ENCODE measurements at regions not wholly inside any gene's neighbourhood (a gene's known extent, or its start where the extent isn't known, plus 50 kb on each side); places are given as distances from the start of the nearest gene placed in this dataset.

- TF ChIP-seq CTCF (conservative IDR thresholded peaks at IDR 0.05; ENCODE audit: low read length), result no peak
- no peak for TF ChIP-seq EZH2phosphoT487 (IDR thresholded peaks at IDR 0.05; ENCODE audit: borderline replicate concordance, low read depth, low read length)
These were observed 70.4 kb downstream of the BEX3 start for GRCh38 chrX:103446665-103447302.

All from OCI-LY7 (cell line).